ENCODE measurements at regions not wholly inside any gene's neighbourhood (a gene's known extent, or its start where the extent isn't known, plus 50 kb on each side); places are given as distances from the start of the nearest gene placed in this dataset.

DNA sequence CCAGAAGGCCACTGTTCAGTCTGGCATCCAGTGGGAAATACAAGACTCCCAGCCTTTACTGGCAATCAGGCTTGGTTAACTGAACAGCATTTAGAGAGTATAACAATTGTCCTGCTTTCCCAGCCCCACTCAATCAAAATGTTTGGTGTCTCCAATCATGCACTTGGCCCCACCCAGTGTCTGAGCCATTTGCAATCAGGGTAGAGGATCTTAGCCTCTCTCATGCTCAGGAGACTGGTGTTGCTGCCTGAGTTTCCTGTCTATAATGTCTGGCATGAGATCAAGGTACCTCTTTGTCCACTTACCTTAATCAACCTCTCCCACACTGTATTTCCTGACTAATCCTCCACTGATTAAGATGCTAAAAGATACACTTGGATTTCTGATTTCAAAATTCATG lies 290.2 kb upstream of the GHITM start:
- no peak overlapping the region for H2BK120ac ChIP-seq (replicated peaks; ENCODE audit: low read depth, low read length)
- H4K5ac ChIP-seq (ENCODE audit: insufficient read length, low read depth, low read length), result no peak overlapping the region
- ChIA-PET CTCF (ENCODE audit: partially characterized antibody) (no interaction called here), POLR2A (ENCODE audit: partially characterized antibody) (no interaction called here)
- H4K91ac ChIP-seq (replicated peaks; ENCODE audit: insufficient read length, low read length), result no peak overlapping the region
- H3K23me2 ChIP-seq (ENCODE audit: low read depth, low read length), result no peaks in the 10 kb centered on the region
- no peak overlapping the region for H2BK20ac ChIP-seq (ENCODE audit: low read length)
- H3K23ac ChIP-seq (ENCODE audit: insufficient read length), result no peak overlapping the region
- no peak overlapping the region for H2BK5ac ChIP-seq (ENCODE audit: low read depth, low read length)
- H3K4me1 ChIP-seq (replicated peaks in 1 of 4; ENCODE audit: control insufficient read depth in 3 of 4, insufficient read depth in 4 of 4, low read length in 3 of 4), result no peaks in the 10 kb centered on the region
- no peaks in the 10 kb centered on the region for H4K20me1 ChIP-seq (replicated peaks in 1 of 2; ENCODE audit: control insufficient read depth in 1 of 2, insufficient read depth in 2 of 2, low read length in 2 of 2)
- H3K56ac ChIP-seq (replicated peaks; ENCODE audit: insufficient read length, low read depth, low read length), result no peak overlapping the region
- no peak overlapping the region for H3K27ac ChIP-seq (ENCODE audit: low read depth, low read length)
- no peak overlapping the region for H3K4me2 ChIP-seq (ENCODE audit: insufficient read depth in 1 of 2, low read depth in 2 of 2, low read length in 2 of 2)
- no peak overlapping the region for H3K4ac ChIP-seq (replicated peaks; ENCODE audit: insufficient read length, low read depth, low read length)
- H2AFZ ChIP-seq (ENCODE audit: low read length), result no peak overlapping the region
- no peak overlapping the region for H3K4me3 ChIP-seq (ENCODE audit: extremely low read depth in 1 of 4, insufficient read depth in 2 of 4, low read depth in 3 of 4, low read length in 4 of 4)
- no peak overlapping the region for H2BK15ac ChIP-seq (ENCODE audit: low read length)
- H2BK12ac ChIP-seq (ENCODE audit: low read depth, low read length), result no peak overlapping the region
- no peak overlapping the region for H3K18ac ChIP-seq (ENCODE audit: extremely low read depth, low read length)
- H3K79me1 ChIP-seq (ENCODE audit: low read depth, low read length), result no peaks in the 10 kb centered on the region
- H4K8ac ChIP-seq (ENCODE audit: extremely low read depth, insufficient read depth, low read length), result no peak overlapping the region
- TF ChIP-seq NANOG (IDR thresholded peaks at IDR 0.05; ENCODE audit: insufficient read depth, low read depth, low read length, poor library complexity, severe bottlenecking), result no peak
- TF ChIP-seq SAP30 (IDR thresholded peaks at IDR 0.05; ENCODE audit: insufficient read depth, insufficient replicate concordance, low read length), result no peak
- TF ChIP-seq POLR2AphosphoS5 (IDR thresholded peaks at IDR 0.05; ENCODE audit: low read depth, low read length), result no peak
- no peak for TF ChIP-seq SUZ12 (IDR thresholded peaks at IDR 0.05; ENCODE audit: low read length)
- TF ChIP-seq BACH1 (IDR thresholded peaks at IDR 0.05; ENCODE audit: low read length), result no peak
- TF ChIP-seq, protein P1, sequence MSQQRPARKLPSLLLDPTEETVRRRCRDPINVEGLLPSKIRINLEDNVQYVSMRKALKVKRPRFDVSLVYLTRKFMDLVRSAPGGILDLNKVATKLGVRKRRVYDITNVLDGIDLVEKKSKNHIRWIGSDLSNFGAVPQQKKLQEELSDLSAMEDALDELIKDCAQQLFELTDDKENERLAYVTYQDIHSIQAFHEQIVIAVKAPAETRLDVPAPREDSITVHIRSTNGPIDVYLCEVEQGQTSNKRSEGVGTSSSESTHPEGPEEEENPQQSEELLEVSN (IDR thresholded peaks at IDR 0.05), result no peak
- no peak for TF ChIP-seq POLR2A (IDR thresholded peaks at IDR 0.05; ENCODE audit: control extremely low read depth in 1 of 2, low read depth in 2 of 2, low read length in 2 of 2)
- TF ChIP-seq ASH2L (IDR thresholded peaks at IDR 0.05; ENCODE audit: low read length), result no peak
- no peak for TF ChIP-seq CTBP2 (IDR thresholded peaks at IDR 0.05; ENCODE audit: borderline replicate concordance, insufficient read depth, insufficient read length, low read length)
- TF ChIP-seq RAD21 (IDR thresholded peaks at IDR 0.05 in 1 of 2, conservative IDR thresholded peaks at IDR 0.05 in 1 of 2; ENCODE audit: low read depth in 2 of 2, low read length in 2 of 2), result no peak
- no peak for DNase-seq (ENCODE audit: low read depth in 1 of 2, low spot score in 2 of 2)
- H3K36me3 ChIP-seq (ENCODE audit: control insufficient read depth in 2 of 4, insufficient read depth in 4 of 4, low read length in 3 of 4), result no peaks in the 10 kb centered on the region
- no peak overlapping the region for H2AK5ac ChIP-seq (ENCODE audit: low read depth, low read length)
- H3K79me2 ChIP-seq (ENCODE audit: control insufficient read depth in 1 of 2, insufficient read depth in 2 of 2, low read length in 2 of 2), result no peaks in the 10 kb centered on the region
- no peak overlapping the region for H3K14ac ChIP-seq (ENCODE audit: insufficient read length)
- FAIRE-seq, result no peak
- no peak overlapping the region for H3K9ac ChIP-seq (replicated peaks in 1 of 4; ENCODE audit: extremely low read depth in 1 of 4, low read depth in 3 of 4, low read length in 3 of 4)
- no peaks in the 10 kb centered on the region for H3K27me3 ChIP-seq (replicated peaks in 1 of 4; ENCODE audit: control insufficient read depth in 3 of 4, extremely low read depth in 1 of 4, insufficient read depth in 3 of 4, low read length in 3 of 4)
- H3K9me3 ChIP-seq (ENCODE audit: insufficient read depth in 2 of 2, low read depth in 1 of 2, low read length in 1 of 2), result no peaks in the 10 kb centered on the region
